ENCODE measurements at regions not wholly inside any gene's neighbourhood (a gene's known extent, or its start where the extent isn't known, plus 50 kb on each side); places are given as distances from the start of the nearest gene placed in this dataset.

DNA sequence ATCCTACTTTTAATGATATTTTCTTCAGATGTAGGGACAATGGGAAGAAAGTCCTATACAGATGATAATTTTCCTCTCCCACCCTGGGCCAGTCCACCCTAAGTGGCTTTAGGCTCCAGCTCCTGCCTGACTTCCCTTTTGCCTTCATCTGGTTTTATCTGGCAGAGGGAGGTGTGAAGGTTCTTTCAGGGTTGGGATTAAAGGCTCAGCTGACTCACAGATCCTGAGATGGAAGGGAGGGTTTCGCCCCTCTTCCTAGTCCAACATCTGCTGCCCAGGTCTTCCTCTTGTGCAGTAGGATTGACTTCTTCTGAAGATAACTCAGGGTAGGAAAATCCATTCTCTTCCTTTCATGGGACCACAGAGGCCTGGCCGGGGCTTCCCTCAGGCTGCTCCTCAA lies 362.4 kb upstream of the KAZN start:
- TF ChIP-seq, protein P1, sequence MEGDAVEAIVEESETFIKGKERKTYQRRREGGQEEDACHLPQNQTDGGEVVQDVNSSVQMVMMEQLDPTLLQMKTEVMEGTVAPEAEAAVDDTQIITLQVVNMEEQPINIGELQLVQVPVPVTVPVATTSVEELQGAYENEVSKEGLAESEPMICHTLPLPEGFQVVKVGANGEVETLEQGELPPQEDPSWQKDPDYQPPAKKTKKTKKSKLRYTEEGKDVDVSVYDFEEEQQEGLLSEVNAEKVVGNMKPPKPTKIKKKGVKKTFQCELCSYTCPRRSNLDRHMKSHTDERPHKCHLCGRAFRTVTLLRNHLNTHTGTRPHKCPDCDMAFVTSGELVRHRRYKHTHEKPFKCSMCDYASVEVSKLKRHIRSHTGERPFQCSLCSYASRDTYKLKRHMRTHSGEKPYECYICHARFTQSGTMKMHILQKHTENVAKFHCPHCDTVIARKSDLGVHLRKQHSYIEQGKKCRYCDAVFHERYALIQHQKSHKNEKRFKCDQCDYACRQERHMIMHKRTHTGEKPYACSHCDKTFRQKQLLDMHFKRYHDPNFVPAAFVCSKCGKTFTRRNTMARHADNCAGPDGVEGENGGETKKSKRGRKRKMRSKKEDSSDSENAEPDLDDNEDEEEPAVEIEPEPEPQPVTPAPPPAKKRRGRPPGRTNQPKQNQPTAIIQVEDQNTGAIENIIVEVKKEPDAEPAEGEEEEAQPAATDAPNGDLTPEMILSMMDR (IDR thresholded peaks at IDR 0.05; ENCODE audit: low read depth, low read length, missing control alignments) = no peak
- no peak overlapping the region for H3K4me3 ChIP-seq (replicated peaks; ENCODE audit: low read depth, low read length)
- DNase-seq (ENCODE audit: extremely low read depth, low read depth) = no peak

DNA sequence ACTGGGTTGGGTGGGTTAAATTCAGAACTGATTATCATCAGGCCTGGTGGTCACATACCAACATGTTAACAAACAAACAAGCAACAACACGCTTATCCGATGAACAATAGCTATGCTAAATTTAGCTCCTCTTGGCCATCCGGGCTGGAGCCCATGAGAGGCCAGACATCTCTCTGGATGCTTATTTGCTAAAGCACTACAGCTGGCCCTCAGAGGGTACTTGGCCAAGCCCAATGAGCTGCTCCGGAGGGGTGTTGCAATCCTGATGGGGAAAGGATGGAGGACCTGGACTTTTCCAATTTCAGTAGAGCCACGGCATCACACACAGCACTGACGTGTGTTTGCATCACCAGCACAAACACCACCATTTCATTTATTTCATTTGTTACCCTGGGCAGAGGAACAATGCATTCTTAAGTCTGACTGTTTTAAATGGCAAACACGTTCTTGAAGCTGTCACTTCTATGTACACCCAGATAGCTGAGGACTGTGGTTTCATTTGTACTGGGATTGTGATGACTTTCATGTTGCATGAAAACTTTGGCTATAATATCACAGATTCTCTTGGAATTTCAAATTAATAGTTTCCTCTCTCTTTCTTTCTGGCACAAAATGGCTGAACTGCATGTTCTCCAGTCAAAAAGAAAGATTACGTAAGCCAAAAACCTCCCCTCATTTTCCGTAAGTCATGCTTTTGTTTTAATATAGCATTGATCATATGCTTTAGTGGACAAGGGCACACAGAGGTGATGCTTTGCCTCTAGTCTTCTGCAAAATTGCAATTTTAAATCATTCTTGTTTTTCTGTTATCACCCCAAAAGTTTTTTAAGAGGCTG lies 359.8 kb upstream of the KAZN start:
- TF ChIP-seq, protein P1 (IDR thresholded peaks at IDR 0.05; ENCODE audit: low read depth, low read length, missing control alignments) = no peak
- no peak for DNase-seq (ENCODE audit: extremely low read depth, low read depth)
- H3K4me3 ChIP-seq (replicated peaks; ENCODE audit: low read depth, low read length) = no peak overlapping the region

DNA sequence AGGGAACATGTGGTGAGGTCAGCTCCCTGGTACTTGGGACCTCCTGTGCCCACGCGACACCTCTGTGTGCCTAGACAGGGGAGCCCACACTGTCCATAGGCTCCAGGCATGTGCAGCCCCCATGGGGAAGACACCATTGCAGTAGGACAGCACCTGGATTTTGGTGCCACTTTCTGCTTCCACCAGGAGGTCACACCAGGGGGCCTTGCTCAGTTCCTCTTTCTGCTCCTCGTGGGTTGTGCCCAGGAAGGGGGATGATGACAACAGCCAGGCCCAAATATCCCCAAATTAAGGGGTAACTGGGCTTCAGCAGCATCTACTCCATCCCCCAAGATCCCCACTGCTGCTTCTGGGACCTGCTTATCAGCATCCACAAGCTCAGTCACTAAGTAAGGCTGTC lies 358.2 kb upstream of the KAZN start:
- H3K4me3 ChIP-seq (replicated peaks; ENCODE audit: low read depth, low read length) = no peak overlapping the region
- DNase-seq (ENCODE audit: extremely low read depth, low read depth) = no peak
- TF ChIP-seq, protein P1 (IDR thresholded peaks at IDR 0.05; ENCODE audit: low read depth, low read length, missing control alignments) = no peak

DNA sequence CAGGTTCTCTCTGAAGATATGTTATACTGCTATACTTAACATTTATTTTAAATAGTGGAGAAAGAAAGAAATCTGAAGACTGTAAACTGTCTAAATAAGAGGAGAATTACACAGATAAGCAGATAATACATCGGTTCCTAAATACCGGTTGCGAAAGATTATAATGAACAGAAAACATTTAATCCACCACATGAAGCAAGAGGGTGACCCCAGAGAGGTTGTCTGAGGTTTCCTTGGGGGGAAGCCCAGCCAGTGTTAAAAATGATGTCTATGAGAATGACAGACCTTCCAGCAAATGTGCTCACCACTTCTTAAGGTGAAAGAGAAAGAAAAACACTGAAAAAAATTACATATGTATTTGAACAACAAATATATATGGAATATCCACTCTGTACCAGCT lies 356.4 kb upstream of the KAZN start:
- TF ChIP-seq, protein P1 (IDR thresholded peaks at IDR 0.05; ENCODE audit: low read depth, low read length, missing control alignments) = no peak
- DNase-seq (ENCODE audit: extremely low read depth, low read depth) = no peak
- no peak overlapping the region for H3K4me3 ChIP-seq (replicated peaks; ENCODE audit: low read depth, low read length)

DNA sequence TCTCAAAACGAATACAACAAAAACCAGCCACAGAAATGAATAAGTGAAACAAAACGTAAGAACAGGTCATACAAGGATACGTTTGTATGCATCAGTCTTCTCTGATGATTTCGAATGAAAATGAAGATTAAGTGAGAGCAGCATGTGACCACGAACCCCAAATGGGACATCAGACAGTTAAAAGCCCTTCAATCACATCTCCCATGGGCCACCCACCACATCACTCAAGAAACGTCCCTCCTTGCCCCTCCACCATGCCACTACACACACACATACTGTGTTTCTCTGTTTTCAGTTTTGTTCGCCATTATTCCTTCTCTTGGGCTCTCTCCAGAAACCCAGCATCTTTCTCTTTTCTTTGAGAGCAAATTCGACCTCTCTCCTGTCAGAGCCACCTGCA lies 355.6 kb upstream of the KAZN start:
- DNase-seq (ENCODE audit: extremely low read depth, low read depth) = no peak
- TF ChIP-seq, protein P1 (IDR thresholded peaks at IDR 0.05; ENCODE audit: low read depth, low read length, missing control alignments) = no peak
- H3K4me3 ChIP-seq (replicated peaks; ENCODE audit: low read depth, low read length) = no peak overlapping the region

DNA sequence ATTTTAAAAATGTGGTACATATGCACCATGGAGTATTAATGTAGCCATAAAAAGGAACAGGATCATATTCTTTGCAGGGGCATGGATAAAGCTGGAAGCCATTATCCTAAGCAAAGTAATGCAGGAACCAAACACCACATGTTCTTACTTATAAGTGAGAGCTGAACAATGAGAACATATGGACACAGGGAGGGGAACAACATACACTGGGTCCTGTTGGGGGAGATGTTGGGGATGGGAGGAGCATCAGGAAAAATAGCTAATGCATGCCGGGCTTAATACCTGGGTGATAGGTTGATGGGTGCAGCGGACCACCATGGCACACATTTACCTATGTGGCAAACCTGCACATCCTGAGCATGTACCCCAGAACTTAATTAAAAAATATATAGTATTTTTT lies 352.5 kb upstream of the KAZN start:
- no peak overlapping the region for H3K4me3 ChIP-seq (replicated peaks; ENCODE audit: low read depth, low read length)
- no peak for DNase-seq (ENCODE audit: extremely low read depth, low read depth)
- TF ChIP-seq, protein P1 (IDR thresholded peaks at IDR 0.05; ENCODE audit: low read depth, low read length, missing control alignments) = no peak

DNA sequence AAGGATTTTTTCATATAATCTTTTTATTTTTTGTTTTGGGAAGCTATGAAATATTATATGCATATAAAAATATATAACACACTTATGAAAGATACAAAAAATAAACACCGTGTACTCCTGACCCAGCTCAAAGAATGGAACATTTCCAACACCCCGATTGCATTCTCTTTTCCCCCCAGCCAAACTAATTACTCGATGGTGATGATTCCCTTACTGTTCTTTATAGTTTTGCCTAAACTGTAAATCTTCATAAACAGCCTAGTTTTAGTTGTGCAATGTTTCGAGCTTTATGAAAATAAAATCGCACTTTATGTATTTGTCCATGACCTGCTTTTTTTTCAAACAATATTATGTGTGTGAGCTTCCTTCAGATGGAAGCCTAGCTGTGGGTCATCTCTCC lies 352.0 kb upstream of the KAZN start:
- TF ChIP-seq, protein P1 (IDR thresholded peaks at IDR 0.05; ENCODE audit: low read depth, low read length, missing control alignments) = no peak
- no peak overlapping the region for H3K4me3 ChIP-seq (replicated peaks; ENCODE audit: low read depth, low read length)
- DNase-seq (ENCODE audit: extremely low read depth, low read depth) = no peak
